Choroid plexus epithelial cell (primary cell): ENCODE measurements at regions not wholly inside any gene's neighbourhood (a gene's known extent, or its start where the extent isn't known, plus 50 kb on each side); places are given as distances from the start of the nearest gene placed in this dataset.

Source experiments
- DNase-seq: peaks from one replicate; pipeline ENCODE4 v3.0.0-alpha.2; 2010; ENCODE audit warnings: low read depth
- H3K4me3 ChIP-seq: 2 replicates; pipeline ENCODE4 v1.5.1; 2011; ENCODE audit warnings: low read depth, mild to moderate bottlenecking, control low read depth, low read length, moderate library complexity
- TF ChIP-seq, protein P1 (sequence below): conservative IDR thresholded peaks from 2 replicates; pipeline ENCODE4 v1.5.1; 2011; ENCODE audit warnings: low read depth, mild to moderate bottlenecking, control low read depth, inconsistent platforms, low read length, moderate library complexity

DNA sequence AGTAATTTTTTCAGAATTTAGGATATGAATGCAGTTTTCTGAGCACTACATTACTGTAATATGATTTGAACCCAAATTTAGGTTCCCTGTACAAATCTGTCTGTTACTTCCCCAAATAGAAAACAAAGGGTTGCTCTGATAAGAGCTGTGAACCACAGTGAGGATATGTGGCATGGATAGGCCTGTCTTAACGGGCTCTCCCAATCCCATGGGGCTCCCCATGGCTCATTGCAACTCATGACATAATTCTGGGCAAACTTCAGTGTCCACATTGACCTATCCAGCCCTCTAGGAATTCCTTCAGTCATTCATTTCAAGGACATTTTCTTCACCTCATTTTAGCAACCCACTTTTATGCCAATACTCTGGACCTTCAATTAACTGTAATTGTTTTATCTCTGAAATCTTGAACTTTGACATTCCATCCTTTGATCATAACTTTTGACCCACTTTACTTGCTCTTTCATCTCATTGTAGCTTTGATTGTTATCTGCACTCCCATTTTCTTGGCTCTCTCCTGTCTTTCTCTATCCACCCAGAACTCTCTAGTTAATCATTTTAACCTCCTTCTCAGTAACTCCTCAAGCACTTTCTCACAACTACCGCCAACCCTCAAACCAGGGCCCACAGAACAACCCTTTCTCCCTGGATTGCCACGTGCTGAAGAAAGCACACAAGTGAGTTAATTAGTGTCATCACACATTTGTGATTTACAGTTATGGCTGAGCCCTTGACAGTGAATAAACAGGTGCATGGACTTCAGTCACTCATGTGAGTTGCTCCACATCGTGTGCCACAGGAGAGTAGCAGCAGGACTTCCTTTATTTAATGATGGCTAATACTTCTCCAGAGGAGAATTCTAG lies 94.9 kb upstream of the AADACL2 start:
- TF ChIP-seq, protein P1, sequence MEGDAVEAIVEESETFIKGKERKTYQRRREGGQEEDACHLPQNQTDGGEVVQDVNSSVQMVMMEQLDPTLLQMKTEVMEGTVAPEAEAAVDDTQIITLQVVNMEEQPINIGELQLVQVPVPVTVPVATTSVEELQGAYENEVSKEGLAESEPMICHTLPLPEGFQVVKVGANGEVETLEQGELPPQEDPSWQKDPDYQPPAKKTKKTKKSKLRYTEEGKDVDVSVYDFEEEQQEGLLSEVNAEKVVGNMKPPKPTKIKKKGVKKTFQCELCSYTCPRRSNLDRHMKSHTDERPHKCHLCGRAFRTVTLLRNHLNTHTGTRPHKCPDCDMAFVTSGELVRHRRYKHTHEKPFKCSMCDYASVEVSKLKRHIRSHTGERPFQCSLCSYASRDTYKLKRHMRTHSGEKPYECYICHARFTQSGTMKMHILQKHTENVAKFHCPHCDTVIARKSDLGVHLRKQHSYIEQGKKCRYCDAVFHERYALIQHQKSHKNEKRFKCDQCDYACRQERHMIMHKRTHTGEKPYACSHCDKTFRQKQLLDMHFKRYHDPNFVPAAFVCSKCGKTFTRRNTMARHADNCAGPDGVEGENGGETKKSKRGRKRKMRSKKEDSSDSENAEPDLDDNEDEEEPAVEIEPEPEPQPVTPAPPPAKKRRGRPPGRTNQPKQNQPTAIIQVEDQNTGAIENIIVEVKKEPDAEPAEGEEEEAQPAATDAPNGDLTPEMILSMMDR, result no peak

DNA sequence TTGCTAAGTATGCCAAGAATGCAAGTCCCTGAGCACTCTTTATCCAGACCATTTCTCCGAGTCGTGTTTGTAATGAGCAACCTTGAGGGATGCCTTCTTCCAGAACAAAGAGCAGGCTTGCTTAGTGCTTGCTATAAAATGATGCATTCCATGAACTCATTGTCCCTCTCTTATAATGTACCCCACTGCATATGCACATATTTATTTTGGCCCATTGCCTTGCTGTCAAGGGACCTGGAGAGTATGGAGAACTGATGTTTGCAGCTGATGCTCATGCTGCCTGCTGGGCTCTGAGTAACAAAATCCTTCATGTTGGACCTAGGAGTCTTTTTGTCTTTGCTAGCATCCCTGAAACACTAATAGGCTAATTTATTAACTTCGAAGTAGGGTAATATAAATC lies 97.8 kb upstream of the AADACL2 start:
- no peak for DNase-seq
- TF ChIP-seq, protein P1, result no peak
- no peak overlapping the region for H3K4me3 ChIP-seq

More for the DNA sequence above, 94.9 kb upstream of the AADACL2 start:
- H3K4me3 ChIP-seq, result no peak overlapping the region
- DNase-seq, result no peak

DNA sequence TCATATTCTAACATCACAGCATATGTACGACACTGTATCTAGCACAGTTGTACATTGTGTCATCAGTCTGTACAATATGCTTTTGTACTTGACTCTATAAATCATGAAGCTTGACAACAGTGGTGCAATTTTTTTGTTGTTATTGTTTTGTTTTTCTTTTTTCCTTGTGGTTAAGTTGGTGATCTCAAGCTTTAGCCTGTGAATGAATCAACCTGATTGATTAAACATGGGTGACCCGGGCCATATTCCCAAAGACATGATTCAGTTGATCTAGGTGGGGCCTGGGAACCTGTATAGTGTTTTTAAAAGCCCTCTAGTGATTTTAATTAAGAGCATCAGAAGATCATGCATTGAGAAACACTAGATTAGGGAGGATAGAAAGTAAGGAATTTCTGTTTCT lies 101.8 kb upstream of the AADACL2 start:
- TF ChIP-seq, protein P1, result no peak
- DNase-seq, result no peak

DNA sequence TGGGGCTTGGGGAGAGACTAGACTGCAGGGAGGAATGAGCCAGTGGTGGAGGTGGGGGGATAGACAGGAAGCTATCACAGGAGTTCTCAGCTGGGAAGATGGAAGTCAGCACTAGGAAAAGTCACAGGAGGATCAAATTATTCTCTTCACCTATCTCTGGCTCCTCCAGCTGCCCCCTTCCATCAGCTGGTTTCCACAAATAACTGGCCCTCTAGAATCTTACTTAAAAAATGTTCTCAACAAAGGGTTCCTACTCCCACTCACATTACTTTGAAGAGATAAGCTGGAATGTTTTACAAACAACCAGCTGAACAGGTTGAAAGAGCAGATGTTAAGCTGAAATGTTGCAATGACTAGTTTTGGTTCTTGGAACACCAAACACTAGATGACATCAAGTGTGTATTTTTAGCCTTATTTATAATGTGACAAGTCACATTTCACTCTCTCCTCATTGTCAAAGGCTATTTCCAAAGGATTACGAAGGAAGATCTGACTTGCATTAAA lies 102.7 kb upstream of the AADACL2 start:
- no peak overlapping the region for H3K4me3 ChIP-seq
- peak; percentile 87 for DNase-seq
- TF ChIP-seq, protein P1, result no peak

More for the DNA sequence above, 101.8 kb upstream of the AADACL2 start:
- no peak overlapping the region for H3K4me3 ChIP-seq

DNA sequence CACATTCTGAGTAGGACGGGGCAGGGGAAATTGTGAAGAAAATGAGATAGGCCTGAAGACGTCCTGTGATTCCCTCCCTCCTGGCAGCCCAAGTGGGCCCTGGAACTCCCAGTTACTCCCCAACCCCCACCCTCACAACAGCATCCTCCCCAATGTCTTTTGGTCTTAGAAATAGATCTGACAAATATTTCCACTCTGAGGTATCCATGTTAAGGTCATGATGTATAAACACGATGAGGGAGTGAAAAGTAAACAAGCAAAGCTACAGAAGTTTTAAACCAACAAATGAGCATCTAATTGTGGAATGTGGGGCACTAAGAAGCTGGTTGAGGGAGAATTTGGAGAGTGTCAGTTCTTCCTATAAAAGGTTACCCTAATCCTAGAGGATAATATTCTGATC lies 103.7 kb upstream of the AADACL2 start:
- TF ChIP-seq, protein P1, result no peak
- DNase-seq, result peak; percentile 35
- H3K4me3 ChIP-seq, result no peak overlapping the region

DNA sequence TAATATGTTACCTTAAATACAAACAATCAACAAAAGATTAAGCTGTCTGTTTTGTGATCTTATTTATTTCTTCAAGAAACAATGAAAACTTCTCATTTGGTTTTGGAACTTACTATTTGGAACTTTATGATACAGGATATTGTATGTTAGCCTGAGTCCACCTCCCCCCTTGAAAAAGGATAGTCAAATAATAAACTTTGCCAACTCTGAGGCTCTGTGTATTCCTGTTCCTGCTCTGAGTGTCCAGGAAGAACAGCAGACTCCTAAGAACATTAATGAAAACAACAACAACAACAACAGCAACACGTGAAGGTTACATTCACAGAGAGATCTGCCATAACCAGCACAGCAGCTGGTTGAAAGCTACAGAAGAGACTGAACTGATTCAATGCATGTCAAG lies 108.1 kb upstream of the AADACL2 start:
- DNase-seq, result no peak
- no peak overlapping the region for H3K4me3 ChIP-seq
- TF ChIP-seq, protein P1, result no peak

DNA sequence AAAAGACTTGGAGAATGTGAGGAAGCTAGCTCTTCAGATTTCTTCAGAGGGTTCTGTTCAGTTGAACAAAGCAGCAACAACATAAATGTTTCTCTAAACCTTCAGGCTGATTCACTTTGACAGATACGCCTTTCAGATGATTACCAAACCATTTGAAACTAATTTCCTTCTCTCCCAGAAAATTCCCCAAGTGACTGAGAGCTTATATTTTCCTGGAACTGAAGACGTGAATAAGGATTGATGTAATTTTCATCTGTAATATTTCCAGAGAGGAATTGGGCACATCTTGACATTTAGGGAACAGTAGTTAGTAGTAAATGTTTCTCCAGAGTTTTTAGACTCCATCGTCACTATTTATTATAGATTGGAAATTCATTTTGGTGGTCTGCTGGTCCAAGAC lies 108.6 kb upstream of the AADACL2 start:
- no peak for DNase-seq
- no peak overlapping the region for H3K4me3 ChIP-seq
- TF ChIP-seq, protein P1, result no peak
